ENCODE measurements at regions not wholly inside any gene's neighbourhood (a gene's known extent, or its start where the extent isn't known, plus 50 kb on each side); places are given as distances from the start of the nearest gene placed in this dataset.
"Not testable (repeated sequence)": the region's sequence is repeated elsewhere in the genome, so short reads cannot be mapped to it uniquely, and the experiment has no call there.

- Histone ChIP-seq H3K36me3 (ENCODE audit: control insufficient read depth, low read length) (no peaks in the 10 kb centered on the region), H4K20me1 (ENCODE audit: control insufficient read depth, insufficient read depth, low read depth, low read length) (no peaks in the 10 kb centered on the region), H3K9me2 (replicated peaks; ENCODE audit: control insufficient read depth, low read length) (no peaks in the 10 kb centered on the region), H3K27me3 (ENCODE audit: control insufficient read depth, low read length) (no peaks in the 10 kb centered on the region), H3F3A (ENCODE audit: control insufficient read depth, insufficient read depth) (no peaks in the 10 kb centered on the region), H3K4me1 (ENCODE audit: control insufficient read depth, low read length) (no peaks in the 10 kb centered on the region), H3K9me3 (ENCODE audit: control insufficient read depth, insufficient read depth, low read length) (no peaks in the 10 kb centered on the region), H3K4me2 (ENCODE audit: low read length) (no peak overlapping the region), H3K4me3 (ENCODE audit: low read length) (no peak overlapping the region), H3K79me2 (ENCODE audit: control insufficient read depth, low read length) (no peaks in the 10 kb centered on the region), H3K27ac (ENCODE audit: low read depth, low read length) (no peak overlapping the region)
- TF ChIP-seq, protein P1, sequence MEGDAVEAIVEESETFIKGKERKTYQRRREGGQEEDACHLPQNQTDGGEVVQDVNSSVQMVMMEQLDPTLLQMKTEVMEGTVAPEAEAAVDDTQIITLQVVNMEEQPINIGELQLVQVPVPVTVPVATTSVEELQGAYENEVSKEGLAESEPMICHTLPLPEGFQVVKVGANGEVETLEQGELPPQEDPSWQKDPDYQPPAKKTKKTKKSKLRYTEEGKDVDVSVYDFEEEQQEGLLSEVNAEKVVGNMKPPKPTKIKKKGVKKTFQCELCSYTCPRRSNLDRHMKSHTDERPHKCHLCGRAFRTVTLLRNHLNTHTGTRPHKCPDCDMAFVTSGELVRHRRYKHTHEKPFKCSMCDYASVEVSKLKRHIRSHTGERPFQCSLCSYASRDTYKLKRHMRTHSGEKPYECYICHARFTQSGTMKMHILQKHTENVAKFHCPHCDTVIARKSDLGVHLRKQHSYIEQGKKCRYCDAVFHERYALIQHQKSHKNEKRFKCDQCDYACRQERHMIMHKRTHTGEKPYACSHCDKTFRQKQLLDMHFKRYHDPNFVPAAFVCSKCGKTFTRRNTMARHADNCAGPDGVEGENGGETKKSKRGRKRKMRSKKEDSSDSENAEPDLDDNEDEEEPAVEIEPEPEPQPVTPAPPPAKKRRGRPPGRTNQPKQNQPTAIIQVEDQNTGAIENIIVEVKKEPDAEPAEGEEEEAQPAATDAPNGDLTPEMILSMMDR (IDR thresholded peaks at IDR 0.05; ENCODE audit: low read depth, low read length, poor library complexity, severe bottlenecking) = no peak
- TF ChIP-seq EZH2phosphoT487 (IDR thresholded peaks at IDR 0.05; ENCODE audit: borderline replicate concordance, low read length) = no peak
Observed at GRCh38 chr5:37951946-37952721, 112.3 kb upstream of the GDNF start.

DNA sequence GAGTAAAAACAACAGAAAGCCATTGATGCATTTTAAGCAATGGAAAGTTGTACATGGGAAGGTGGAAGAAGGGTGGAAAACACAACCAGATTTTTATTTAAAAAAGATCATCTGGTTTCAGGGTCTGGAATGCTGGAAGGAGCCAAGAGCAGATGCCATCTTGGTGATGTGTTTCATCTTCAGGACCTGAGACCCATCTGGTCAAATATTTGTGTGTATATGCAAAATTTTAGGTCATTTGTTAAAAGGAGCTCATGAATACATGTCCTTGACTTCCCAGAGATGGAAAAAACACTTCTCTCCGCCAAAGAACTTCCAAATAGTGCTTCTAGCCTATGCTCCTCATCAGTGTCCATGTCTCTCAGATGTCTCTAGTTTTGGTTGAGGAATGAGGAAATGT is 110.6 kb upstream of the GDNF start:
- no peaks in the 10 kb centered on the region for H3F3A ChIP-seq (ENCODE audit: control insufficient read depth, insufficient read depth)
- no peak overlapping the region for H3K27ac ChIP-seq (ENCODE audit: low read depth, low read length)
- no peaks in the 10 kb centered on the region for H3K79me2 ChIP-seq (ENCODE audit: control insufficient read depth, low read length)
- TF ChIP-seq EZH2phosphoT487 (IDR thresholded peaks at IDR 0.05; ENCODE audit: borderline replicate concordance, low read length) = no peak
- TF ChIP-seq, protein P1 (IDR thresholded peaks at IDR 0.05; ENCODE audit: low read depth, low read length, poor library complexity, severe bottlenecking) = no peak
- no peaks in the 10 kb centered on the region for H3K36me3 ChIP-seq (ENCODE audit: control insufficient read depth, low read length)
- no peaks in the 10 kb centered on the region for H3K9me3 ChIP-seq (ENCODE audit: control insufficient read depth, insufficient read depth, low read length)
- H4K20me1 ChIP-seq (ENCODE audit: control insufficient read depth, insufficient read depth, low read depth, low read length) = no peaks in the 10 kb centered on the region
- no peaks in the 10 kb centered on the region for H3K9me2 ChIP-seq (replicated peaks; ENCODE audit: control insufficient read depth, low read length)
- H3K4me2 ChIP-seq (ENCODE audit: low read length) = no peak overlapping the region
- H3K4me3 ChIP-seq (ENCODE audit: low read length) = no peak overlapping the region
- no peaks in the 10 kb centered on the region for H3K4me1 ChIP-seq (ENCODE audit: control insufficient read depth, low read length)
- no peaks in the 10 kb centered on the region for H3K27me3 ChIP-seq (ENCODE audit: control insufficient read depth, low read length)

- Histone ChIP-seq H3K27me3 (ENCODE audit: control insufficient read depth, low read length) (no peaks in the 10 kb centered on the region), H3K9me2 (replicated peaks; ENCODE audit: control insufficient read depth, low read length) (no peaks in the 10 kb centered on the region), H3K4me1 (ENCODE audit: control insufficient read depth, low read length) (no peaks in the 10 kb centered on the region), H3K9me3 (ENCODE audit: control insufficient read depth, insufficient read depth, low read length) (no peaks in the 10 kb centered on the region), H3K4me2 (ENCODE audit: low read length) (no peak overlapping the region), H3K79me2 (ENCODE audit: control insufficient read depth, low read length) (no peaks in the 10 kb centered on the region), H3K27ac (ENCODE audit: low read depth, low read length) (no peak overlapping the region), H3K36me3 (ENCODE audit: control insufficient read depth, low read length) (no peaks in the 10 kb centered on the region), H4K20me1 (ENCODE audit: control insufficient read depth, insufficient read depth, low read depth, low read length) (no peaks in the 10 kb centered on the region), H3F3A (ENCODE audit: control insufficient read depth, insufficient read depth) (no peaks in the 10 kb centered on the region), H3K4me3 (ENCODE audit: low read length) (no peak overlapping the region)
- TF ChIP-seq, protein P1 (IDR thresholded peaks at IDR 0.05; ENCODE audit: low read depth, low read length, poor library complexity, severe bottlenecking) = no peak
- TF ChIP-seq EZH2phosphoT487 (IDR thresholded peaks at IDR 0.05; ENCODE audit: borderline replicate concordance, low read length) = no peak
Observed at GRCh38 chr5:37945446-37945845, 105.6 kb upstream of the GDNF start.

DNA sequence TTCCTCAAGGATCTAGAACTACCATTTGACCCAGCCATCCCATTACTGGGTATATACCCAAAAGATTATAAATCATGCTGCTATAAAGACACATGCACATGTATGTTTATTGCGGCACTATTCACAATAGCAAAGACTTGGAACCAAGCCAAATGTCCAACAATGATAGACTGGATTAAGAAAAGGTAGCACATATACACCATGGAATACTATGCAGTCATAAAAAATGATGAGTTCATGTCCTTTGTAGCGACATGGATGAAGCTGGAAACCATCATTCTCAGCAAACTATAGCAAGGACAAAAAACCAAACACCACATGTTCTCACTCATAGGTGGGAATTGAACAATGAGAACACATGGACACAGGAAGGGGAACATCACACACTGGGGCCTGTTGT is 103.3 kb upstream of the GDNF start:
- not testable (repeated sequence) for H3F3A ChIP-seq (ENCODE audit: control insufficient read depth, insufficient read depth); H3K27ac ChIP-seq (ENCODE audit: low read depth, low read length); H3K27me3 ChIP-seq (ENCODE audit: control insufficient read depth, low read length); H4K20me1 ChIP-seq (ENCODE audit: control insufficient read depth, insufficient read depth, low read depth, low read length); H3K4me3 ChIP-seq (ENCODE audit: low read length); H3K36me3 ChIP-seq (ENCODE audit: control insufficient read depth, low read length); H3K9me2 ChIP-seq (replicated peaks; ENCODE audit: control insufficient read depth, low read length); H3K4me1 ChIP-seq (ENCODE audit: control insufficient read depth, low read length); H3K9me3 ChIP-seq (ENCODE audit: control insufficient read depth, insufficient read depth, low read length); H3K4me2 ChIP-seq (ENCODE audit: low read length); H3K79me2 ChIP-seq (ENCODE audit: control insufficient read depth, low read length)

Data from DOHH2 (cell line).